ENCODE measurements at regions not wholly inside any gene's neighbourhood (a gene's known extent, or its start where the extent isn't known, plus 50 kb on each side); places are given as distances from the start of the nearest gene placed in this dataset.
A peak's percentile ranks its signal among the peaks of the same experiment; 100 is the strongest.

DNA sequence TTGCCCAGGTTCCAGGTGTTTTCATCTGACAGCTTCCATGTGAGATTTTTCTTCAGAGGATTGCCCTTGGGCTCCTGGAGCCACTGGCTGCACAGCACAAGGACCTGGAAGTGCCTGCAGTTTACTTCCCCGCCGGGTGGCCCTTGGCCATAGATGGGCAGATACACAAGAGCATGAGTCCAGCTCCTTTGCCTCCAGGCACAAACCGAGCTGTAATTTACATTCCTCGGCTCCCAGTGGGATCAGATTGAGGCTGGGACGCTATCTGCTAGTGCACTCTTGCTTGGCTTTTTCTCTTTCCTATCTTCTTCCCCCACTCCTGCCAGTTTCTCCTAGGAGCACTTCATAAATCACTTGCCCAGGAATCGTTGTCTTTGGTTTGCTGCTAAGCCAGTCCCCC lies 85.4 kb upstream of the RALY start:
- no peaks in the 10 kb centered on the region for H3K27me3 ChIP-seq (ENCODE audit: control insufficient read depth, insufficient read depth, low read length)
- no peak overlapping the region for H3K27ac ChIP-seq (ENCODE audit: insufficient read depth, low read length)
- H4K20me1 ChIP-seq (ENCODE audit: control insufficient read depth, extremely low read depth, insufficient read depth, low read length), result no peaks in the 10 kb centered on the region
- H2AFZ ChIP-seq (ENCODE audit: low read length), result no peak overlapping the region
- H3K9ac ChIP-seq (ENCODE audit: insufficient read depth, low read length), result no peak overlapping the region
- H3K4me2 ChIP-seq (ENCODE audit: extremely low read depth, insufficient read depth, low read length), result no peak overlapping the region
- peaks cover 6% of the 10 kb centered on the region for H3K4me1 ChIP-seq (ENCODE audit: control insufficient read depth, extremely low read depth, insufficient read depth, low read length)
- H3K9me3 ChIP-seq (ENCODE audit: control insufficient read depth, insufficient read depth, low read depth, low read length), result no peaks in the 10 kb centered on the region
- H3K36me3 ChIP-seq (ENCODE audit: control insufficient read depth, insufficient read depth, low read length), result no peaks in the 10 kb centered on the region
- TF ChIP-seq EZH2 (IDR thresholded peaks at IDR 0.05; ENCODE audit: low read length, missing control alignments) (no peak), CTCF (conservative IDR thresholded peaks at IDR 0.05 in 1 of 2, IDR thresholded peaks at IDR 0.05 in 1 of 2; ENCODE audit: low read depth in 1 of 2, low read length in 2 of 2) (no peak)
- DNase-seq (ENCODE audit: low read depth in 2 of 2), result no peak
- no peak overlapping the region for H3K4me3 ChIP-seq (replicated peaks in 1 of 4; ENCODE audit: control extremely low read depth in 1 of 4, insufficient read depth in 1 of 4, low read depth in 3 of 4, low read length in 4 of 4)
- H3K79me2 ChIP-seq (ENCODE audit: control insufficient read depth, insufficient read depth, low read length), result no peaks in the 10 kb centered on the region

GRCh38 chr20:33908868-33909267 lies 84.8 kb upstream of the RALY start:
- no peak for TF ChIP-seq CTCF (conservative IDR thresholded peaks at IDR 0.05 in 1 of 2, IDR thresholded peaks at IDR 0.05 in 1 of 2; ENCODE audit: low read depth in 1 of 2, low read length in 2 of 2)
- TF ChIP-seq EZH2 (IDR thresholded peaks at IDR 0.05; ENCODE audit: low read length, missing control alignments), result no peak
- no peaks in the 10 kb centered on the region for H3K79me2 ChIP-seq (ENCODE audit: control insufficient read depth, insufficient read depth, low read length)
- H3K27ac ChIP-seq (ENCODE audit: insufficient read depth, low read length), result no peak overlapping the region
- no peak overlapping the region for H3K4me3 ChIP-seq (replicated peaks in 1 of 4; ENCODE audit: control extremely low read depth in 1 of 4, insufficient read depth in 1 of 4, low read depth in 3 of 4, low read length in 4 of 4)
- peaks cover 6% of the 10 kb centered on the region for H3K4me1 ChIP-seq (ENCODE audit: control insufficient read depth, extremely low read depth, insufficient read depth, low read length)
- H3K9me3 ChIP-seq (ENCODE audit: control insufficient read depth, insufficient read depth, low read depth, low read length), result no peaks in the 10 kb centered on the region
- no peaks in the 10 kb centered on the region for H3K27me3 ChIP-seq (ENCODE audit: control insufficient read depth, insufficient read depth, low read length)
- no peak overlapping the region for H3K4me2 ChIP-seq (ENCODE audit: extremely low read depth, insufficient read depth, low read length)
- DNase-seq (ENCODE audit: low read depth in 2 of 2), result no peak
- H3K9ac ChIP-seq (ENCODE audit: insufficient read depth, low read length), result no peak overlapping the region
- H3K36me3 ChIP-seq (ENCODE audit: control insufficient read depth, insufficient read depth, low read length), result no peaks in the 10 kb centered on the region
- H4K20me1 ChIP-seq (ENCODE audit: control insufficient read depth, extremely low read depth, insufficient read depth, low read length), result no peaks in the 10 kb centered on the region
- H2AFZ ChIP-seq (ENCODE audit: low read length), result no peak overlapping the region

DNA sequence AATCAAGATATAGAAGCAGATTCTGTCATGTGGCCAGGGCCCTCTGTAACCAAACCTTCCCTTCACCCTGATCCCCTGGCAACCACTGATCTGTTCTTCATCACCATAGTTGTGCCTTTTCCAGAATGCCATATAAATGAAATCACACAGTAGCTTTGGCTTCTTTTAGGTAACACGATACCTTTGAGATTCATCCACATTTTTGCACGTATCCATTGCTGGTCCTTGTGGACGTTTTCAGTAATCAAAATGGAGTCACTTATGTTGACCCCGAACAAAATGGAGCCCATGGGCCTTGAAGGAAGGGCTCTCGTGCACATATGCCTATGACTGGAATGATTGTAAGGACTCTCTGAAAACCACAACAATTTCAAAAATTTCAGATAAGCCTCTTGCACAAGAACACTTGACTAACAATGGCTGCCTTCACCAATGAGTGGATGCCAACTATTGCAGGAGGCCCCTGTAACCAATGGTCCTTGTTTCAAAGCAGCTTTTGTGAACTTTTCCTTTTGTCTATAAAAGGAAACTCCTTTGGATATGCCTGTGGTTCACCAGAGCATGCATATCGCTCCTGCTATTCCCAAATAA lies 84.3 kb upstream of the RALY start:
- Histone ChIP-seq H3K27me3 (ENCODE audit: control insufficient read depth, insufficient read depth, low read length) (no peaks in the 10 kb centered on the region), H3K79me2 (ENCODE audit: control insufficient read depth, insufficient read depth, low read length) (no peaks in the 10 kb centered on the region), H3K9me3 (ENCODE audit: control insufficient read depth, insufficient read depth, low read depth, low read length) (no peaks in the 10 kb centered on the region), H3K36me3 (ENCODE audit: control insufficient read depth, insufficient read depth, low read length) (no peaks in the 10 kb centered on the region), H3K27ac (ENCODE audit: insufficient read depth, low read length) (no peak overlapping the region), H3K9ac (ENCODE audit: insufficient read depth, low read length) (no peak overlapping the region), H3K4me3 (replicated peaks in 1 of 4; ENCODE audit: control extremely low read depth in 1 of 4, insufficient read depth in 1 of 4, low read depth in 3 of 4, low read length in 4 of 4) (no peak overlapping the region), H3K4me2 (ENCODE audit: extremely low read depth, insufficient read depth, low read length) (no peak overlapping the region), H4K20me1 (ENCODE audit: control insufficient read depth, extremely low read depth, insufficient read depth, low read length) (no peaks in the 10 kb centered on the region), H2AFZ (ENCODE audit: low read length) (no peak overlapping the region), H3K4me1 (ENCODE audit: control insufficient read depth, extremely low read depth, insufficient read depth, low read length) (peaks cover 6% of the 10 kb centered on the region)
- DNase-seq (ENCODE audit: low read depth in 2 of 2), result peak; percentile 90 to 99
- TF ChIP-seq CTCF (conservative IDR thresholded peaks at IDR 0.05 in 1 of 2, IDR thresholded peaks at IDR 0.05 in 1 of 2; ENCODE audit: low read depth in 1 of 2, low read length in 2 of 2) (no peak), EZH2 (IDR thresholded peaks at IDR 0.05; ENCODE audit: low read length, missing control alignments) (no peak)

All from fibroblast of lung (primary cell).